ENCODE measurements at regions not wholly inside any gene's neighbourhood (a gene's known extent, or its start where the extent isn't known, plus 50 kb on each side); places are given as distances from the start of the nearest gene placed in this dataset.

DNA sequence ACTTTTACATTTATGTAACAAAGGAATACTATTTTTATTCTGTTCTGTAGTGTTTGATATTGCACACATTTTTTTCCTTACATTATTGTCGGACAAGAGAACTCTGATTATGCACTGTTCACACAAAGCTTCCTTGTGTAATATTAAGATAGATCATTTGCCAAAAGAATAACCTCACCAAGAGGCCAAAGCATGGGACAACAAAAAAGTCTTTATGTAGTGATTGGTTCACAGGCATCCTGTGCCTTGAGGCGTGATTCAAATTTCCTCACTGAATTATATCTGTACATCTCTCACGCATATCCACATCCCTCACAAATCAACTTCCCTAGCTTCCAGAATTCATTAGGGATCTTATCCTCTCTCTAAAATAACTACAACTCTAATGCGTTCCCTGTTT lies 642.7 kb downstream of the NR4A2 start:
- no peak overlapping the region for H3K27ac ChIP-seq
- TF ChIP-seq, protein P1, sequence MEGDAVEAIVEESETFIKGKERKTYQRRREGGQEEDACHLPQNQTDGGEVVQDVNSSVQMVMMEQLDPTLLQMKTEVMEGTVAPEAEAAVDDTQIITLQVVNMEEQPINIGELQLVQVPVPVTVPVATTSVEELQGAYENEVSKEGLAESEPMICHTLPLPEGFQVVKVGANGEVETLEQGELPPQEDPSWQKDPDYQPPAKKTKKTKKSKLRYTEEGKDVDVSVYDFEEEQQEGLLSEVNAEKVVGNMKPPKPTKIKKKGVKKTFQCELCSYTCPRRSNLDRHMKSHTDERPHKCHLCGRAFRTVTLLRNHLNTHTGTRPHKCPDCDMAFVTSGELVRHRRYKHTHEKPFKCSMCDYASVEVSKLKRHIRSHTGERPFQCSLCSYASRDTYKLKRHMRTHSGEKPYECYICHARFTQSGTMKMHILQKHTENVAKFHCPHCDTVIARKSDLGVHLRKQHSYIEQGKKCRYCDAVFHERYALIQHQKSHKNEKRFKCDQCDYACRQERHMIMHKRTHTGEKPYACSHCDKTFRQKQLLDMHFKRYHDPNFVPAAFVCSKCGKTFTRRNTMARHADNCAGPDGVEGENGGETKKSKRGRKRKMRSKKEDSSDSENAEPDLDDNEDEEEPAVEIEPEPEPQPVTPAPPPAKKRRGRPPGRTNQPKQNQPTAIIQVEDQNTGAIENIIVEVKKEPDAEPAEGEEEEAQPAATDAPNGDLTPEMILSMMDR (conservative IDR thresholded peaks at IDR 0.05): no peak
- TF ChIP-seq ZFX (IDR thresholded peaks at IDR 0.05): no peak

DNA sequence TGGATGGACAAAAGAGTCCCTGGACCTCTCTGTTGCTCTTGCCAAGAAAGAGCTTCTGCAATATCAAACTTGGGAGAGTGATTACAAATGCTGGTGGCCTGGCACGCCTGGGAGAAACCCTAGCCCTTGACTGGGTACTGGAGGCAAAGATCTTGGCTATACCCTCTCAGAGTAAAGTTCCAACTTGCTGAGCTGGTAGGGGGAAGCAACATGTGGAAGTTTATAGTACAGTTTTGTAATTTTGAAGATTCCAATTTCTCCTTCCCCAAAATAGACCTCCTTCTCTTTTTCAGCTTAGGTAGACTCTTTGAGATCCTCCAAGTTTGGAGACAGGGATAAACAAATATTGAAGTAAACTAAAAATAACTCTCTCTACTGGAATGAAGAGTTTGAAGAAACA lies 645.3 kb downstream of the NR4A2 start:
- no peak for TF ChIP-seq ZFX (IDR thresholded peaks at IDR 0.05)
- TF ChIP-seq, protein P1 (conservative IDR thresholded peaks at IDR 0.05): no peak
- no peak overlapping the region for H3K27ac ChIP-seq

DNA sequence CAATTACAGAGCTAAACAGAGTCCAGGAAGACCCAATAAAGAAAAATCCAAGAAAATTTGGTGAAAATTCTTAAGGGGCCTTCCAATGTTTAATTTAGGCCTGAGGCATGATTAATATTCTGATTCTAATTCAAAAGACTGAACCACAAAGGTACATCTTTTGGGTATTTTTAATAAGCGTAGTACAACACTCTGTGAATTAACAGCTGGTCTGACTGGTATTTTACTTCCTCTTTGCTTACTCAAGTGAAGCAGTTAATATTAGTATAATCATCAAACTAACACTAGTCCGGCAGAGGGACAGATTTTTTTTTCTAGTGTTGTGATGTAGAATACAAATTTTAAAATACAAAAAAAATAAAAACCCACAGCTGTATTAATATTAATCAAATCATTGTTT lies 652.9 kb downstream of the NR4A2 start:
- TF ChIP-seq, protein P1 (conservative IDR thresholded peaks at IDR 0.05): no peak
- TF ChIP-seq ZFX (IDR thresholded peaks at IDR 0.05): no peak
- H3K27ac ChIP-seq: no peak overlapping the region

DNA sequence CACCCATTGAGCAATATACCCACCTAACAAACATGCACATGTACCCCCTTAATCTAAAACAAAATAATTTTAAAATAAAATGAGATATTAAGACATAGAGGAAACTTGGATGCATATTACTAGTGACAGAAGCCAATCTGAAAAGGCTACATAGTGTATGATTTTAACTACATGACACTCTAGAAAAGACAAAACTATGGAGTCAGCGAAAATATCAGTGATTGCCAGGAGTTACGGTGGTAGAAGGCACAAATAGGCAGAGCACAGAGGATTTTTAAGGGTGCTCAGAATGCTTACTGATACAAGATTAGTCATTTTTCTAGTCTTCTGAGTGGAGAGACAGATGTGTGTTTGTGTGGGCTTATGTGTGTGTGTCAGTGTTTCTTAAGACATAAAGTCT lies 656.6 kb downstream of the NR4A2 start:
- no peak overlapping the region for H3K27ac ChIP-seq
- no peak for TF ChIP-seq ZFX (IDR thresholded peaks at IDR 0.05)
- TF ChIP-seq, protein P1 (conservative IDR thresholded peaks at IDR 0.05): no peak

DNA sequence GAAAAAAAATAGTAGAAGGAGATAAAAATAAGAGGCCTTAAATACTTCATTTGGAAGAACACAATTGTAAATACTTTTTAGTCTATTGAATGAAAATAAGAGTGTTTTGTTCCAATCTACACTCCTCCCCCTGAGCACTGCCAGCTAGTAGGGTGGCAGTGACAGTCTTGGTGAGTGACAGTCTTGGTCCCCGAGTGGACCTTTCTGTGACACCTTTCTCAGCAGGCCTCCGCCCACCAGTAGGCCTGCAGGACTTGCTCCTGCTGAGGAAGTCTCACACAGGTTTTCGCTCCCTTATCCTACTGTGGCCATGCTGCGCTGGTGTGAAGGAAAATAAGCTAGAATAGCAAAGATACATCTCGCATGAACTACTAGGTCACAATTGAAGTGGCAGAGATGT lies 666.8 kb downstream of the NR4A2 start:
- H3K27ac ChIP-seq: no peak overlapping the region
- TF ChIP-seq, protein P1 (conservative IDR thresholded peaks at IDR 0.05): no peak
- no peak for TF ChIP-seq ZFX (IDR thresholded peaks at IDR 0.05)

DNA sequence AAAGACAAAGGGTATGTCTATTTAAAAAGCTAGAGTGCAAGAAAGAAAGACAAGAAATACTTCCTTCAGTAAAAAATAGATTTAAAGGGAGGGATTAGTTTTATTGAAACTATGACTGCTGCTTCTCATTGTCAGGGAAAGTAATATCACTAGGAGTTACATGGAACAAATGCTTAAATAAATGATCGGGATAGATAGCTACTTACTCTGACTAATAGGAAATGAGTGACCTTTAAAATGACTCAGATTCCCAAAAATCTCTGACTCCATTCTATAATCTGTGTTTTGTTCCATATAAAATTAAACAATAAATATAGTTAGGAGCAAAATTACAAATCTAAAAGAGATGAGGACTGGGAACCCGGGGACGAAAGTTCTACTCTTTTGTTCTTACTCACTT lies 669.3 kb downstream of the NR4A2 start:
- TF ChIP-seq ZFX (IDR thresholded peaks at IDR 0.05): no peak
- TF ChIP-seq, protein P1 (conservative IDR thresholded peaks at IDR 0.05): no peak
- H3K27ac ChIP-seq: no peak overlapping the region

DNA sequence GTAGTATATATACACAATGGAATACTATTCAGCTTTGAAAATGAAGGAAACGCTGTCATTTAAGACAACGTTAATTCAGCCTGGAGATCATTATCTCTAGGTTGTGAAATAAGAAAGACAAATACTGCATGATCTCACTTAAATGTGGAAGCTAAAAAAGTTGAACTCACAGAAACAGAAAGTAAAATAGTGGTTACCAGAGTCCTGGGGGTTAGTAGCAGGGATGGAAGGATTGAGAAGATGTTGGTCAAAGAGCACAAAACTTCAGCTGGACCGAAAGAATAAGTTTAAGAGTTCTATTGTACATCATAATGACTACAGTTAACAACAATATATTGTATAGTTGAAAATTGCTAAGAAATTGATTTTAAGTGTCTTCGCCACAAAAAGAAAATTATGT lies 670.3 kb downstream of the NR4A2 start:
- TF ChIP-seq, protein P1 (conservative IDR thresholded peaks at IDR 0.05): no peak
- no peak for TF ChIP-seq ZFX (IDR thresholded peaks at IDR 0.05)
- H3K27ac ChIP-seq: no peak overlapping the region

All from C4-2B (cell line).